Inflammatory macrophage treated with lipopolysaccharide for 1 hour (primary cell): ENCODE measurements at regions not wholly inside any gene's neighbourhood (a gene's known extent, or its start where the extent isn't known, plus 50 kb on each side); places are given as distances from the start of the nearest gene placed in this dataset.

Experiments used
- DNase-seq, 2 donors: peaks; one replicate each; pipeline ENCODE4 v3.0.0-alpha.2; 2020 to 2022

GRCh38 chr11:70537576-70538571 lies 139.5 kb downstream of the CTTN start:
- no peak for DNase-seq

GRCh38 chr11:70538641-70539359 lies 140.5 kb downstream of the CTTN start:
- no peak for DNase-seq

- no peak for DNase-seq
These were observed 141.2 kb downstream of the CTTN start for GRCh38 chr11:70539360-70540095.

GRCh38 chr11:70540196-70540595 lies 141.9 kb downstream of the CTTN start:
- DNase-seq, result no peak

- no peak for DNase-seq
These were observed 142.8 kb downstream of the CTTN start for GRCh38 chr11:70541176-70541575.

- no peak for DNase-seq
These were observed 143.4 kb downstream of the CTTN start for GRCh38 chr11:70541699-70542098.

- no peak for DNase-seq
These were observed 144.1 kb downstream of the CTTN start for GRCh38 chr11:70542406-70542805.

GRCh38 chr11:70542811-70543210 lies 144.5 kb downstream of the CTTN start:
- DNase-seq, result no peak

- DNase-seq, result no peak
These were observed 145.3 kb downstream of the CTTN start for GRCh38 chr11:70543611-70544010.

GRCh38 chr11:70544067-70544773 lies 145.9 kb downstream of the CTTN start:
- no peak for DNase-seq

- no peak for DNase-seq
These were observed 146.7 kb downstream of the CTTN start for GRCh38 chr11:70544774-70545609.

GRCh38 chr11:70545610-70545912 lies 147.2 kb downstream of the CTTN start:
- DNase-seq, result no peak

- DNase-seq, result no peak
These were observed 148.0 kb downstream of the CTTN start for GRCh38 chr11:70546191-70546940.

GRCh38 chr11:70547386-70547785 lies 149.1 kb downstream of the CTTN start:
- DNase-seq, result no peak

- no peak for DNase-seq
These were observed 149.7 kb downstream of the CTTN start for GRCh38 chr11:70547821-70548670.

- DNase-seq, result no peak
These were observed 150.6 kb downstream of the CTTN start for GRCh38 chr11:70548976-70549375.

GRCh38 chr11:70549386-70549785 lies 151.1 kb downstream of the CTTN start:
- DNase-seq, result no peak

GRCh38 chr11:70549796-70550195 lies 151.5 kb downstream of the CTTN start:
- no peak for DNase-seq

- no peak for DNase-seq
These were observed 152.3 kb downstream of the CTTN start for GRCh38 chr11:70550456-70551195.
